ENCODE measurements at regions not wholly inside any gene's neighbourhood (a gene's known extent, or its start where the extent isn't known, plus 50 kb on each side); places are given as distances from the start of the nearest gene placed in this dataset.

GRCh38 chr9:31637861-31638260 lies 746.6 kb upstream of the ACO1 start:
- no peaks in the 10 kb centered on the region for H3K4me1 ChIP-seq (ENCODE audit: control insufficient read depth, insufficient read depth, low read length)
- no peak for TF ChIP-seq CTCF (IDR thresholded peaks at IDR 0.05)
- H3K4me3 ChIP-seq (ENCODE audit: low read length): no peak overlapping the region
- H3K27me3 ChIP-seq (ENCODE audit: control insufficient read depth, insufficient read depth, low read length): no peaks in the 10 kb centered on the region
- no peak for ATAC-seq
- H3K9me3 ChIP-seq (ENCODE audit: control insufficient read depth, insufficient read depth, low read length): no peaks in the 10 kb centered on the region
- H3K36me3 ChIP-seq (ENCODE audit: control insufficient read depth, insufficient read depth, low read length): no peaks in the 10 kb centered on the region
- no peak for DNase-seq
- H3K27ac ChIP-seq (ENCODE audit: low read length): no peak overlapping the region
- H3K9me3 Mint-ChIP-seq: peaks cover 2 to 6% of the 10 kb centered on the region in 2 donors
- intact Hi-C loops (cut with micrococcal nuclease): no loop called here
- no peaks in the 10 kb centered on the region for H3K36me3 Mint-ChIP-seq
- no peak overlapping the region for H3K4me3 Mint-ChIP-seq
- no peak overlapping the region for H3K27ac Mint-ChIP-seq
- no peaks in the 10 kb centered on the region for H3K4me1 Mint-ChIP-seq
- H3K27me3 Mint-ChIP-seq (ENCODE audit: low read depth in 2 of 2): no peaks in the 10 kb centered on the region

GRCh38 chr9:31639451-31639850 lies 745.0 kb upstream of the ACO1 start:
- Histone ChIP-seq H3K36me3 (ENCODE audit: control insufficient read depth, insufficient read depth, low read length) (no peaks in the 10 kb centered on the region), H3K9me3 (ENCODE audit: control insufficient read depth, insufficient read depth, low read length) (no peaks in the 10 kb centered on the region), H3K27me3 (ENCODE audit: control insufficient read depth, insufficient read depth, low read length) (no peaks in the 10 kb centered on the region), H3K4me1 (ENCODE audit: control insufficient read depth, insufficient read depth, low read length) (no peaks in the 10 kb centered on the region), H3K27ac (ENCODE audit: low read length) (no peak overlapping the region), H3K4me3 (ENCODE audit: low read length) (no peak overlapping the region)
- intact Hi-C loops (cut with micrococcal nuclease): no loop called here
- Mint-ChIP-seq H3K27ac (no peak overlapping the region), H3K27me3 (ENCODE audit: low read depth in 2 of 2) (no peaks in the 10 kb centered on the region), H3K4me1 (no peaks in the 10 kb centered on the region), H3K9me3 (peaks cover under 1 to 7% of the 10 kb centered on the region in 2 donors), H3K36me3 (no peaks in the 10 kb centered on the region), H3K4me3 (no peak overlapping the region)
- DNase-seq: no peak
- no peak for TF ChIP-seq CTCF (IDR thresholded peaks at IDR 0.05)
- ATAC-seq: no peak
- no CpG with 5 or more reads among the region's 1 CpG for WGBS (ENCODE audit: insufficient coverage)

- H3K27ac Mint-ChIP-seq: no peak overlapping the region
- no peaks in the 10 kb centered on the region for H3K36me3 Mint-ChIP-seq
- TF ChIP-seq CTCF (IDR thresholded peaks at IDR 0.05): no peak
- Histone ChIP-seq H3K27ac (ENCODE audit: low read length) (no peak overlapping the region), H3K36me3 (ENCODE audit: control insufficient read depth, insufficient read depth, low read length) (no peaks in the 10 kb centered on the region), H3K4me3 (ENCODE audit: low read length) (no peak overlapping the region), H3K27me3 (ENCODE audit: control insufficient read depth, insufficient read depth, low read length) (no peaks in the 10 kb centered on the region), H3K4me1 (ENCODE audit: control insufficient read depth, insufficient read depth, low read length) (no peaks in the 10 kb centered on the region), H3K9me3 (ENCODE audit: control insufficient read depth, insufficient read depth, low read length) (no peaks in the 10 kb centered on the region)
- intact Hi-C loops (cut with micrococcal nuclease): no loop called here
- no peaks in the 10 kb centered on the region for H3K27me3 Mint-ChIP-seq (ENCODE audit: low read depth in 2 of 2)
- ATAC-seq (no peak), DNase-seq (no peak)
- no peaks in the 10 kb centered on the region for H3K4me1 Mint-ChIP-seq
- 94% methylated on average over 2 of the region's 3 CpGs for WGBS (ENCODE audit: insufficient coverage)
- H3K9me3 Mint-ChIP-seq: peaks cover 0 to 6% of the 10 kb centered on the region in 2 donors
- no peak overlapping the region for H3K4me3 Mint-ChIP-seq
These were observed 715.1 kb upstream of the ACO1 start for GRCh38 chr9:31669311-31669710.

- peaks cover 0 to 6% of the 10 kb centered on the region in 2 donors for H3K9me3 Mint-ChIP-seq
These were observed 713.4 kb upstream of the ACO1 start for GRCh38 chr9:31671011-31671410.

More at GRCh38 chr9:31671011-31671410, 713.4 kb upstream of the ACO1 start:
- Histone ChIP-seq H3K27ac (ENCODE audit: low read length) (no peak overlapping the region), H3K36me3 (ENCODE audit: control insufficient read depth, insufficient read depth, low read length) (no peaks in the 10 kb centered on the region), H3K27me3 (ENCODE audit: control insufficient read depth, insufficient read depth, low read length) (no peaks in the 10 kb centered on the region), H3K4me3 (ENCODE audit: low read length) (no peak overlapping the region), H3K9me3 (ENCODE audit: control insufficient read depth, insufficient read depth, low read length) (no peaks in the 10 kb centered on the region), H3K4me1 (ENCODE audit: control insufficient read depth, insufficient read depth, low read length) (no peaks in the 10 kb centered on the region)
- DNase-seq (no peak), ATAC-seq (no peak)
- intact Hi-C loops (cut with micrococcal nuclease): no loop called here
- no peaks in the 10 kb centered on the region for H3K36me3 Mint-ChIP-seq
- TF ChIP-seq CTCF (IDR thresholded peaks at IDR 0.05): no peak
- no peak overlapping the region for H3K27ac Mint-ChIP-seq
- H3K4me1 Mint-ChIP-seq: no peaks in the 10 kb centered on the region
- H3K27me3 Mint-ChIP-seq (ENCODE audit: low read depth in 2 of 2): no peaks in the 10 kb centered on the region
- H3K4me3 Mint-ChIP-seq: no peak overlapping the region
- WGBS (ENCODE audit: insufficient coverage): 76% methylated on average over 2 of the region's 3 CpGs
